HCT116 (cell line): ENCODE measurements at regions not wholly inside any gene's neighbourhood (a gene's known extent, or its start where the extent isn't known, plus 50 kb on each side); places are given as distances from the start of the nearest gene placed in this dataset.

Experiments
- ATAC-seq: fragments of 200-7000 bp; cut with Tn5 transposase; 2 replicates; pipeline ENCODE4 v1.9.1; 2020; ENCODE audit warnings: mild to moderate bottlenecking, moderate library complexity
- BruUV-seq: library from RNA; stranded (reverse); fragments of 400-500 nt; replicated peaks from 2 replicates; lab custom pipeline; 2021; lab: Mats Ljungman, UMichigan
- CTCF ChIA-PET: fragments of 300-600 bp; sonication (Branson Sonifier 250); formaldehyde crosslinking; loops from one replicate; lab custom pipeline; 2021; ENCODE audit warnings: antibody characterized with exemption; lab: Charles Lee
- POLR2A ChIA-PET: fragments of 300-600, 350-600 bp; sonication (Branson Sonifier 250); formaldehyde crosslinking; loops from one replicate; lab custom pipeline; 2021; ENCODE audit warnings: antibody characterized with exemption; lab: Charles Lee
- RAD21 ChIA-PET, 2 experiments: fragments of 300-600 bp; sonication (Branson Sonifier 250); formaldehyde crosslinking; loops; one replicate each; lab custom pipeline; 2023; ENCODE audit warnings: low total read pairs in 2 of 2; ENCODE audit not compliant: uncharacterized antibody in 2 of 2, unreplicated experiment in 2 of 2, low non-redundant PET in 1 of 2; lab: Charles Lee
- DNase-seq: peaks from one replicate; pipeline ENCODE4 v3.0.0-alpha.2; 2010; ENCODE audit warnings: low read depth, low spot score
- H2AFZ ChIP-seq: fragments of 200-600 bp; shearing (Covaris generic), sonication (generic); 2 replicates; pipeline ENCODE4 v1.6.1; 2017; ENCODE audit warnings: low read depth, mixed run types, mixed read lengths, antibody characterized with exemption, low read length; ENCODE audit not compliant: poor library complexity, severe bottlenecking
- H3K27ac ChIP-seq: 2 replicates; pipeline ENCODE4 v1.5.1; 2012; ENCODE audit warnings: low read depth, low read length
- H3K27me3 ChIP-seq: fragments of 200-600 bp; sonication (generic); 2 replicates; pipeline ENCODE4 v1.6.1; 2016; ENCODE audit warnings: mixed run types, low read length, mixed read lengths; ENCODE audit not compliant: insufficient read depth
- H3K36me3 ChIP-seq, 2 experiments: fragments of 200-500 bp in 1 of 2; fragments of 200-600 bp in 1 of 2; sonication (Bioruptor generic) in 1 of 2; sonication (generic) in 1 of 2; 2 replicates each; pipeline versions ENCODE4 v1.5.1 to v1.6.1; 2014 to 2016; ENCODE audit warnings: low read length in 2 of 2, inconsistent platforms in 1 of 2, mixed read lengths in 1 of 2, mixed run types in 1 of 2; ENCODE audit not compliant: insufficient read depth in 2 of 2, control insufficient read depth in 1 of 2
- H3K4me1 ChIP-seq, 2 experiments: fragments of 200-600 bp in 1 of 2; sonication (generic) in 1 of 2; 2 replicates each; pipeline versions ENCODE4 v1.5.1 to v1.6.1; 2012 to 2017; ENCODE audit warnings: low read length in 2 of 2, inconsistent platforms in 1 of 2, mild to moderate bottlenecking in 1 of 2, mixed read lengths in 1 of 2, mixed run types in 1 of 2, moderate library complexity in 1 of 2; ENCODE audit not compliant: insufficient read depth in 2 of 2, control insufficient read depth in 1 of 2
- H3K4me2 ChIP-seq: fragments of 200-600 bp; sonication (generic); 2 replicates; pipeline ENCODE4 v1.6.1; 2017; ENCODE audit warnings: mixed run types, low read length, mixed read lengths
- H3K4me3 ChIP-seq, 2 experiments: fragments of 200-600 bp in 1 of 2; sonication (generic) in 1 of 2; replicated peaks in 1 of 2; 2 replicates each; pipeline ENCODE4 v1.5.1; 2011 to 2016; ENCODE audit warnings: low read length in 2 of 2, control low read depth in 1 of 2, low read depth in 1 of 2, mild to moderate bottlenecking in 1 of 2, mixed read lengths in 1 of 2, mixed run types in 1 of 2
- H3K79me2 ChIP-seq: fragments of 200-600 bp; sonication (generic); 2 replicates; pipeline ENCODE4 v1.6.1; 2017; ENCODE audit warnings: mild to moderate bottlenecking, mixed run types, low read length, moderate library complexity, mixed read lengths; ENCODE audit not compliant: insufficient read depth
- H3K9ac ChIP-seq: fragments of 200-600 bp; sonication (generic); 2 replicates; pipeline ENCODE4 v1.6.1; 2016; ENCODE audit warnings: low read length, mixed read lengths
- H3K9me2 ChIP-seq: fragments of 200-600 bp; sonication (generic), shearing (Covaris generic); 2 replicates; pipeline ENCODE4 v1.6.1; 2017; ENCODE audit warnings: mixed run types, mild to moderate bottlenecking, moderate library complexity; ENCODE audit not compliant: insufficient read depth
- H3K9me3 ChIP-seq, 2 experiments: fragments of 200-500 bp in 1 of 2; fragments of 200-600 bp in 1 of 2; sonication (Bioruptor generic) in 1 of 2; sonication (generic) in 1 of 2; 2 replicates each; pipeline ENCODE4 v1.6.1; 2014 to 2017; ENCODE audit warnings: low read length in 2 of 2, mixed read lengths in 2 of 2, inconsistent platforms in 1 of 2, low read depth in 1 of 2, mild to moderate bottlenecking in 1 of 2, mixed run types in 1 of 2, moderate library complexity in 1 of 2; ENCODE audit not compliant: control insufficient read depth in 1 of 2, insufficient read depth in 1 of 2
- H4K20me1 ChIP-seq: fragments of 200-600 bp; sonication (generic), shearing (Covaris generic); 2 replicates; pipeline ENCODE4 v1.6.1; 2017; ENCODE audit warnings: mixed run types, mild to moderate bottlenecking, moderate library complexity; ENCODE audit not compliant: insufficient read depth
- CTCF ChIP-seq, 3 experiments: fragments of 200-600 bp in 1 of 3; sonication (generic) in 1 of 3; IDR thresholded peaks in 2 of 3; conservative IDR thresholded peaks in 1 of 3; 2 replicates each; pipeline ENCODE4 v1.5.1; 2012 to 2017; ENCODE audit warnings: low read depth in 2 of 3, low read length in 2 of 3, antibody characterized with exemption in 1 of 3, borderline replicate concordance in 1 of 3, control low read depth in 1 of 3, mild to moderate bottlenecking in 1 of 3, mixed read lengths in 1 of 3, mixed run types in 1 of 3, moderate library complexity in 1 of 3; ENCODE audit not compliant: insufficient read depth in 1 of 3
- EZH2phosphoT487 ChIP-seq: fragments of 200-600 bp; IDR thresholded peaks from 2 replicates; pipeline ENCODE4 v1.6.1; 2018; ENCODE audit warnings: antibody characterized with exemption, borderline replicate concordance
- FOSL1 ChIP-seq: IDR thresholded peaks from 2 replicates; pipeline ENCODE4 v1.6.1; 2012; ENCODE audit warnings: low read depth
- POLR2AphosphoS5 ChIP-seq: IDR thresholded peaks from 2 replicates; pipeline ENCODE4 v1.6.1; 2011; ENCODE audit warnings: mild to moderate bottlenecking, low read depth, low read length, moderate library complexity
- SRF ChIP-seq: IDR thresholded peaks from 2 replicates; pipeline ENCODE4 v1.6.1; 2012; ENCODE audit warnings: low read depth
- intact Hi-C: fragments of 100-400 bp; cut with micrococcal nuclease; formaldehyde crosslinking; loops from 2 replicates; pipeline ENCODE4 v1.10.0; 2022
- TF ChIP-seq, protein P1 (sequence below): IDR thresholded peaks from 2 replicates; pipeline ENCODE4 v1.6.1; 2012
- TF ChIP-seq, protein P2 (sequence below): IDR thresholded peaks from 2 replicates; pipeline ENCODE4 v1.6.1; 2011; ENCODE audit warnings: mild to moderate bottlenecking, low read length, moderate library complexity; ENCODE audit not compliant: insufficient replicate concordance; ENCODE audit errors: extremely low read depth

- ChIA-PET RAD21 (no interaction called here), CTCF (no interaction called here), POLR2A (no interaction called here)
- Histone ChIP-seq H3K9me3 (no peaks in the 10 kb centered on the region), H3K4me3 (no peak overlapping the region), H4K20me1 (no peaks in the 10 kb centered on the region), H3K27ac (no peak overlapping the region), H3K36me3 (no peaks in the 10 kb centered on the region), H2AFZ (no peak overlapping the region), H3K79me2 (no peaks in the 10 kb centered on the region), H3K4me2 (no peak overlapping the region), H3K9me2 (no peaks in the 10 kb centered on the region), H3K4me1 (no peaks in the 10 kb centered on the region), H3K27me3 (peaks cover 24% of the 10 kb centered on the region), H3K9ac (no peak overlapping the region)
- ATAC-seq (no peak), DNase-seq (no peak)
- BruUV-seq: no TSS peak
- TF ChIP-seq POLR2AphosphoS5 (no peak), SRF (no peak), FOSL1 (no peak), EZH2phosphoT487 (no peak)
- TF ChIP-seq, protein P1, sequence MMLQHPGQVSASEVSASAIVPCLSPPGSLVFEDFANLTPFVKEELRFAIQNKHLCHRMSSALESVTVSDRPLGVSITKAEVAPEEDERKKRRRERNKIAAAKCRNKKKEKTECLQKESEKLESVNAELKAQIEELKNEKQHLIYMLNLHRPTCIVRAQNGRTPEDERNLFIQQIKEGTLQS: no peak
- TF ChIP-seq, protein P2, sequence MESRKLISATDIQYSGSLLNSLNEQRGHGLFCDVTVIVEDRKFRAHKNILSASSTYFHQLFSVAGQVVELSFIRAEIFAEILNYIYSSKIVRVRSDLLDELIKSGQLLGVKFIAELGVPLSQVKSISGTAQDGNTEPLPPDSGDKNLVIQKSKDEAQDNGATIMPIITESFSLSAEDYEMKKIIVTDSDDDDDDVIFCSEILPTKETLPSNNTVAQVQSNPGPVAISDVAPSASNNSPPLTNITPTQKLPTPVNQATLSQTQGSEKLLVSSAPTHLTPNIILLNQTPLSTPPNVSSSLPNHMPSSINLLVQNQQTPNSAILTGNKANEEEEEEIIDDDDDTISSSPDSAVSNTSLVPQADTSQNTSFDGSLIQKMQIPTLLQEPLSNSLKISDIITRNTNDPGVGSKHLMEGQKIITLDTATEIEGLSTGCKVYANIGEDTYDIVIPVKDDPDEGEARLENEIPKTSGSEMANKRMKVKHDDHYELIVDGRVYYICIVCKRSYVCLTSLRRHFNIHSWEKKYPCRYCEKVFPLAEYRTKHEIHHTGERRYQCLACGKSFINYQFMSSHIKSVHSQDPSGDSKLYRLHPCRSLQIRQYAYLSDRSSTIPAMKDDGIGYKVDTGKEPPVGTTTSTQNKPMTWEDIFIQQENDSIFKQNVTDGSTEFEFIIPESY: no peak
- intact Hi-C loops: no loop called here
Measured at GRCh38 chr3:72277710-72278109, 492.8 kb upstream of the PROK2 start.

DNA sequence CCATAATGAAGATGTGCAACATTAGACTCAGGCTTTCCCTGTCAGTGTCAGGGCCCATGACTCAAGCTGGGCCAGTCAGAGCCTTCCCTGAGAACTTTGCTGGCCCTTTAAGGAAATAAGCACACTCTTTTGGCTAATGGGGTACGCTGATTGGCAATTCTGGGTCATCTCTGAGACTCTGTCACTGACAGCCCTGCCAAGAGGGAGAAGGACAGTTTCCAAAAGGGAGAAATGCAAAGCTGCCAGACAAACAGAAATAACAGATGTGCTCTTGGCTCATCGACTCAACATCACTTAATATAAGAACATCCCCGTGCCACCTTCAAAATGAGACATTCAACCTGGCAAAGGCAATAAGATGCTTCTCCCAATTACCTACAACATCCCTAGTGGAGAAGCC lies 491.9 kb upstream of the PROK2 start:
- ATAC-seq (no peak), DNase-seq (no peak)
- no peak for TF ChIP-seq CTCF (IDR thresholded peaks at IDR 0.05 in 2 of 3, conservative IDR thresholded peaks at IDR 0.05 in 1 of 3; ENCODE audit: borderline replicate concordance in 1 of 3, insufficient read depth in 1 of 3, low read depth in 2 of 3, low read length in 2 of 3)
- H3K27me3 ChIP-seq: peaks cover 29% of the 10 kb centered on the region
- intact Hi-C loops: no loop called here
- H2AFZ ChIP-seq: no peak overlapping the region
- H4K20me1 ChIP-seq: no peaks in the 10 kb centered on the region
- no peak overlapping the region for H3K27ac ChIP-seq
- no peak overlapping the region for H3K4me2 ChIP-seq
- H3K9me2 ChIP-seq: no peaks in the 10 kb centered on the region
- BruUV-seq: no TSS peak
- no peaks in the 10 kb centered on the region for H3K36me3 ChIP-seq
- no peaks in the 10 kb centered on the region for H3K79me2 ChIP-seq
- no peaks in the 10 kb centered on the region for H3K4me1 ChIP-seq
- no peaks in the 10 kb centered on the region for H3K9me3 ChIP-seq
- H3K9ac ChIP-seq: no peak overlapping the region
- CTCF ChIA-PET: no interaction called here
- RAD21 ChIA-PET: no interaction called here
- POLR2A ChIA-PET: no interaction called here
- H3K4me3 ChIP-seq: no peak overlapping the region
